NCI-H748 (cell line): ENCODE measurements at regions not wholly inside any gene's neighbourhood (a gene's known extent, or its start where the extent isn't known, plus 50 kb on each side); places are given as distances from the start of the nearest gene placed in this dataset.
A peak's percentile ranks its signal among the peaks of the same experiment; 100 is the strongest.

Source experiments
- DNase-seq: peaks from one replicate; lab custom pipeline; 2025; ENCODE audit not compliant: unreplicated experiment; lab: John Stamatoyannopoulos, UW

DNA sequence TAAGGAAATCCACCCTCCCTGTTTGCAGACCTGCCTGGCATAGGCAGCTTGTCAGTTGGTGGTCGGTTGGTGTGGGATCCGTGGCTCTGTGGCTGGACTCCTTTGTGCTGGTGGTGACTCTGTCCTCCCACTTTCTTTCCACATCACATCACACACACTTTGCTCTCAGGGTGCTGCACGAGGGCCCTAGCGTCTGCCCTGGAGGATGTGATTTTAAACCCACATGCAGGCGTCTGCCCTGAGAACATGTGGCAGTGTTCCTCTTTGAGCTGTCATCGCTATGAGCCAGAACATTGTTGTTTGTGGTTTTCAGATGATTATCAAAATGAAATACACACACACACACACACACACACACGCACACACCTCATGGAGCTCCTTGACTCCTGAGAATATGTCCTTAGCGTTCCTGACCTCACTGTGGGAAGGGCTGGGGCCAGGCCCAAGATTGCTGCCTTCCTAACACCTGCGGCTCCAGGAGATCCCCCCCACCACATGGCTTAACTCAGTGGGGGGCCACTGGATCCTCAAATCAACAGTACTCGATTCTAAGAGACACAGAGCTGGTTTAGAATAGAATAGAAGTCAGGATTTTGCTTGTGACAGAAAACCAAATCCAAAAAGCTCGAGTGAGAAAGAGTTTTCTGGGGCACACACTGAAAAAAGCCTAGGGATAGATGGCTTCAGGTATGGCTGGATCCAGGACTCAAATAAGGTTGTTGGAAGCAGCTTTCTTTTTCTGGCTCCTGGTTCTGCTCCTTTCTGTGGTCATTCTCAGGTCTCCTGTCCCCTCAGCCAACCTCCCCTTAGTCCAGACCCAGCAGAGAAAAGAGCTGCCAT is 54.8 kb downstream of the RTP5 start:
- DNase-seq: no peak

DNA sequence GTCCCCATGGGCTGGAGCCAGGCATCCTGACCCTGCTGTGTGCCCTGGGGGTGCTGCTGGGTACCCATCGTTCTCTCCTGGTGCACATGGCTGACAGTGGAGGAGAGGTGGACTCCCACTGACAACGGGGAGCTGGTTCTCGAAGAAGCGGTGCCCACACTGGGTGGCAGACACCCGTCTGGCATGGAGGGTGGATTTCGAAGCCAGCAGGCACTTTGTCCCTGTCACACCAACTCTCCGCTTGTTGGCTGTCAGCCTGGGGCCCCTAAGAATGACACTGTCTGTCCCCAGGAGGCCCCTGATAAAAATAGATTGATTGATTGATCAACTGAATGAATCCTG is 55.4 kb downstream of the RTP5 start:
- DNase-seq: no peak

DNA sequence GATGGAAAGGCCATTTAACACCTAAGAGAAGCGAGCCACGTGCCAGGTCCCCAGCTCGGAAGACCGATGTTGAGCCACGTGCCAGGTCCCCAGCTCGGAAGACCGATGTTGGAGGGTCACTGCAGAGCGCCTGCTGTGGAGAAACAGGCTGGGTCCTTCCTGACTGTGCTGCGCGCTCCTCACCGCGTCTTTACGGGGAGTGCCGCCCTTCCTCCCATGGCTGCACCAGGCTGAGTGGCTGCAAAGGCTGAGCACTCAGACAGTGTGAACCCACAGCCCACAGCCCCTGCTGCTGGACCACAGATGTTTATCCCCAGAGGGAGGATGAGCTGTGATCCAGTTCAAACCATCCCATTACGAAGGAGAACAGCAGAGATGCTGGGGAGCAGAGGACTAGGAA is 55.7 kb downstream of the RTP5 start:
- no peak for DNase-seq

DNA sequence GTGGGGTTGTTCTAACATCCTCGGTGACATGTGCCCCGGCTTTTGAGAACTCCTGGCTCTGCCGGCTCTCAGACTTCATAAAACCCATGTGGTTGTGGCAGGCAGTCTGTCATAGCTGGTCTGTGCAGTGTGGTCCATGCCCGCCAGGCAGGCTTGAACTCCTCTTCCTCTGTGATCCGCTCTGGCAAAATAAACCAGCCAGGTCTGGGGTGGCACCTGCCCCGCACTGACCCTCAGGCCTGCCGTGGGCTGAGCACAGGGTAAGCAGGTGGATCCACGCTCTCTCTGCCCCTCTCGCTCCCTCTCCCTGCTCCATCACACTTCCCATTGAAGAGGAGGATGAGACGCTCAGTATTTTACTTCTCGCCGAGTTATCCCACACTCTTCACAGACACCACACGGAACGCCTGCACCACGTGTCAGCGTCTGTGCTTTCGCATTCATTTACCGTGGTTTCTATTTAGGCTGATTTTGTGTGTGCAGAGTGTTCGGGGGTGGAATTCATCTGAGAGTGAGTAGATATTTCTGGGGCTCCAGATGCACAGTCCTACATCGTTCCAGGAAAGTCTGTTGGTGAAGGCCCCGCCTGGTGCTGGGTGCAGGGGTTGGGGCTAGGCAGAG is 56.4 kb downstream of the RTP5 start:
- no peak for DNase-seq

DNA sequence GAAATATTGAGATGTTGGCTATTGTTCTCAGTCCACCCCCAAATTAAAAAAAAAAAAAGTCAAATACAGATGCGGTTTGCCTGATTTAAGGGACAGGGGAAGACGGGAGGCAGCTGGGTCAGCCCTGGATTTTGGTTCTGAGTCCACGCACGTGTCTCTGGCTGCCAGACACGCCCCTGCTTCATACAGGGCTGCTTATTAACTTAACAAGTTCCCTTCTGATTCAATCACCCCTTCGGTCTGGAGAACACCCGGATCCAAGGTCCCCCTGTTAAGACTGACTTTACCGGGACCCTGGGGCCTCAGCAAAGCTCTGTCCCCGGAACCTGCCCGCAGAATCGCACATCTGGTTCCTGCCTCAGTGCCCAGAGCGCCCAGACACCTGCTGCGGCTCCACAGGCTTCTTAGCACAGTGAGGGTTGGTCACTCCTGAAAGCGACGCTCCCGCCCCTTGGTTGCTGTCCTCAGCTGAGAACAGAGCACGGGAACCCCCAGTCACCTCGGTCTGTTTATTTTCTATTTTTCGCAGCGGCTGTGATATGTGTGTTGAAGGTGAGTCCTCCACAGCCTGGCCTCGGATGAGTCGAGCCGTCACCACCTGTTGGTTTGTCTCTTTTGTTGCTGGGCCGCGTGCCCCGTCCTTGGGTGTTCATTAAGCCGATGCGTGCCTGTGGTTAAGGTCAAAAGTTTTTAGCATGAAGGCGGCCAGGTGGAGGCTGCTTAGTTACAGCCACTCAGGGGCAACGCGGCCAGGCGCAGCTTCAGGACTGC is 57.2 kb downstream of the RTP5 start:
- DNase-seq: peak; percentile 15

DNA sequence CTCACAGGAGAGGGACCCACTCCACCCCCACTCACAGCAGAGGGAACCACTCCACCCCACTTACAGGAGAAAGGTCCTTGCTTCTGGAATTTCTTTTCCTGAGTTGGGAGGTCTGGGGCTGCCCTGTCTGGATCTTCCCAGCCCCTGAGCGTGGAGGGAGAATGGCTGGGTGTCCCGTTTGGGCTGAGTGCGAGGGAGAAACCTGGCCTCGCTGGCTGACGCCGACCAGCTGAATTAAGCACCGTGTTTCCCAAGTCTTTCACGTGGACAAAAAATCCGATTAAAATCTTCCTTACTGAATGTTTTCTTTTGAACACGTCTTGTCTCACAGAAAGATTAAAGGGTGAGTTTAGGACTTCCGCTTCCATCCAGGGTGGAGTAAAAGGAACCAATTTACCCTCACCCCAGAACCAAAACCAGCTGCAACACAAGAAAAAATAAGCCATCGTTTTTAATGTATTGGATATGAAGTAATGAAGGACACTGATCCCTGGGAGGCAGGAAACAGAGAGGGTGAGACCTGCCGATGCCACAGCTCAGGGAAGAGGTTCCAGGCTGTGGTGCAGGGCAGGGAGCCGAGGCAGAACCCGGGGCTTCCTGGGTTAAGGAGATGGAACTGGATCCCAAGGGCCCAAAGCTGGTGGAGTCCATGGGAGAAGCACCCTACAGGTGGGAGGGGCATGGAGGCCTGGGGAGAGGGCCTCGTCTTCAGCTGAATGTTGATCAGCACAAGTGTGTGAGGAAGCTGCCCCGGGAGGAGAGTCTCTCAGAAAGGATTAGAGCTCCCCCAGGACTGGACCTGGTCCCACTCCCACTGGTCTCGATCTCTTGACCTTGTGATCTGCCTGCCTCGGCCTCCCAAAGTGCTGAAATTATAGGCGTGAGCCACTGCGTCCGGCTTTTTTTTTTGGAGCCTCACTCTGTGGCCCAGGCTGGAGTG is 60.3 kb downstream of the RTP5 start:
- DNase-seq: no peak

DNA sequence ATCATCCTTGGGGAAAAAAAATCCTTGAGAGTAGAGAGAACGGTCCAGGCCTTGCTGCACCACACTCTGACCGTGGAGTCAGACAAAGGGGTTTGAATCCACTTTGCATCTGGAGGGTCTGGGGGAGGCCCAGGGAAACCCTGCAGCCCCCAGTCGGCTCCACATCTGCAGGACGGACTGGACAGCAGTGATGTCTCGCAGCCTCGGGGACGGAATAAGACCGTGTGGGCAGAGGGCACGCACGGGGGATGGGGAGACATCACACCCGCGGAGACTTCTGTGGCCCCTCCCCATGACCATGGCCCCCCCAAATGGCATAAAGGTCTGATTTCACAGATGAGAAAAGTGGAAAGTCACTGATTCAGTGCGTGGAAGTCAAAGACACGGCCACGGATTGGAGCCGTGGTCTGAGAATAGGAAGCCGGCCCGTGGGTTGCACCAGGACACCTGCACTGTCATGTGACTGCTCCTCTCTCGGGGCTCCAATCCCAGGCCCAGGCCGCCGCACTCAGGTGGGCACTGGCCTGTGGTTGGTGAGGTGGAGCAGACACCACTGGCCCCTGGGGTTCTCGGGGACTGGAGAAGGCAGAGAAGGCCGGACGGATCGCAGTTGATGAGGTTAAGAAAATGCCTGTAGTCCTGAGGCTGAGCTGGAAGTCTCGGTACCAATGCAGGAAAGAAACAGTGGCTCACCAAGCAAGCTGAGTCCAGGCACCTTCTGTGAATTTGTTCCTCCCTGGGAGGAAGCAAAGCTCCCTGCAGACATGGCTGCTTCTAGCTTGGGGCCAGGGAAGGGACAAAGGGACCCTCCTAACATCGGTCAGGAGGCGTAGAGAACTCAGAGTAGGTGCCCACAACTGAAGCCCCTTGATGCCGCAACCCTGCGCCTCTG is 61.8 kb downstream of the RTP5 start:
- DNase-seq: no peak

DNA sequence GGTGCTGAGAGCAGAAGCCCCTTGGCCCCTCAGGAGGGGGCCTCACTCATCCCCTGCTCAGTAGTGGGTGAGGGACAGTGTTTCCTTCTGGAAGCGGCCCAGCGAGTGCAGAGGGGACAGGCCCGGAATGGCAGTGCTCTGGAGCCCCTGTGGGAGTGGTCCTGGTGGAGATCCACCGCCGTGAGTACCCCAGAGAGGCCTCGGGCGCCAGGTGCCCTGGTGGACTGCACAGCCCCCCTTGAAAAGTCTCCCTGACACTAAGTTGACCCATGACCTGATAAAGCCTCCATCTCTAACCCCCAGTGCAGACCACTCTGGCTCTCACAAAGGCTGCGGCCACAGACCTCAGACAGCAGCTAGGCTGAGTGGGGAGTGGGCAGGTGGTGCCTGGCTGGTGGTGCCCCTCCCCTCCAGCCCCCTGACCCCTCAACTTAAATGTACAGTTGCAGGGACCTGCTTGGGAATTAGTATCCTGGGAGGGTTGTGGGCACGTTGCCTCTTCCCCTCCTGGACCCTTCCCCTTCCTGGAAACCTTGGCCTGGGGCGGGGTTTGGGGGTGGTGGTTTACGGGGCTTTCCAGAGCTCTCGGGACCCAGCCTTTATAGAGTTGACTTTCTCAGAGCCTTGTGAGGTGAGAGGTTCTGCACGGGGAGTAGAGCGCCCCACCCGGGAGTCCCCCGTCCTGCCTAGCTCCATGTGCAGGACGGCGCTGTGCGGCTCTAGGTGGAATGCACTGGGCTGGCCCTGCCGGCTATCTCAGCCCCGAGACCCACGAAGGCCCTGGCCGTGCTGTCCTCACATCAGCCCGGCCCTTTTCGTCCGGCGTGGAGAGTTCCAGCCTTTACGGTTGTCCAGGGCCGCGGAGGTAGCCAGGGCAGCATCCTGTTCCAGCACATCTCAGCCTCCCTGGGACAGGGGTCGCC is 62.7 kb downstream of the RTP5 start:
- DNase-seq: no peak

DNA sequence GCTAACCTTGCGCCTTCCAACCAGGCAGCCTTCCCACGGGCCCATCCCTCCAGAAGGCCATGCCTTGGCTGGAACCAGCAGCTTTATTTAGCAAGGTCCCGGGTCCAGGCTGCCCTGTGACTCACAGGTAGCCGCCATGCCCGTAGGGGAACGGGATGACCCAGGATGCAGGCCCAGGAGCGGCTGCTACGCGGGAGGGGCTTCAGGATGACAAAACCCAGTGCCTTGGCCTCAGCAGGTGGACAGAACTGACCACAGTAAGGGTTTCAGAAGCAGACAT is 63.3 kb downstream of the RTP5 start:
- DNase-seq: no peak

DNA sequence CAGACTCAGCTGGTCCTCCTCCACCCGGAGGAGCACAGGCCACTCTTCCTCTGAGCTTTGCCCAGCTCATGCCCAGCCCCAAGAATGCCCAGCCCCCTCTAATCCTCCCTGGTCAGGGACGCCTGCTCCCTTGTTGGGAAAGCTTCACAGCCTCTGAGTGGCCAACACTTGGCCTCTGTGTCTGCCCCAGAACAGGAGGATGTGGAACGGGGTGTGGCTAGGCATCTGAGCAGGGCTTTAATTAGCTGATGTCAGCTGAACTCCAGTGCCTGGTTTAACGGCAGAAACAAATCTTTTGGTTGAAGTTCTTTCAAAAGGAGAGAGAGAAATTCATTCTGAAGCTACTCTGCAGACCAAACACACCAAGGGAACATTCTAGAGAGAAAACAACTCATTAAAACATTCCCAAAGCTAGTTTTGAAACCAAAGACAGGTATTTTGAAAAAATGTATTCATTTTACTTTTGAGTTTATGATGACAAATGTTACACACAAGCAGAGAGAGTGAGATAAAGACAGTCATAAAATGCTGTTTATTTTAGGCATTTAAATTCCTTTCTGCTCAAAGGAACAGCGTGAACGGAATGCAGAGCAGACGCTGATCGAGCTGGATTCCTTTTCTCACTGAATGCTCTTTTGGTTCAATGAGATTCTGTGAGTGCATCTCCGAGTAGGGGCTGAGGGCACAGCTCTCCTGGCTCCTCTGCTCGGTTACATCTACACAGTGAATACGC is 63.8 kb downstream of the RTP5 start:
- no peak for DNase-seq

DNA sequence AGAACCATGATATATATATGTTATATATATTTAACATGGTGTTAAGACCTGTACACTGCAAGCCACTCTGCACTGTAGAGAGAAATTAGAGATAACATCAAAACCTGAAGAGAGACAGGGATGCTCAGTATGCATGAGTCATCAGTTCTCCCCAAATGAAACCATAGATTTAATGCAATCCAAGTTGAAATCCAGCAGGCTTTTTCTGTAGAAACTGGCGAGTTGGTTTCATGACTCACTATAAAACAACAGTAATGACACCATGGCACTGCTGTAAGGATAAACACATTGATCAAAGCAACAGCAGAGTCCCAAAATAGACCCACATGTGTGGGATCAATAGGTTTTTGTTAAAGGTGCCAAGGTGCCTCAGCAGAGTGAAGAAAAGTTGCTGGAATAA is 65.8 kb downstream of the RTP5 start:
- DNase-seq: no peak

DNA sequence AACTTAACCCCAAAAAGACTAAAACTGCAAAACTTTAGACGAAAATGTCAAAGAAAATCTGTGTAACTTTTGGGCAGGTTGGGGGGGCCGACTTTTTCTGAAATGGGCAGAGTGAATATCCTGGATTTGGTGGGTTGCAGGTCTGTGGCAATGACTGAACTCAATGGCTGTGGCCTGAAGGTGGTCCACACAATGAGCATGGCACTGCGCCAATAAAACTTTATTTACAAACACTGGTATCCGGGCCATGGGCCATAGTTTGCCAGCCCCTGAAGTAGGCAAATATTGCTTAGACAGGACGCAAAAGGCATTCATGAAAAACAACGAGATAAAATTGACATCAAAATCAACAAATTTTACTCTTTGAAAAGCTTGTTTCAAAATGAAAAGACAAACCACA is 66.2 kb downstream of the RTP5 start:
- DNase-seq: no peak

DNA sequence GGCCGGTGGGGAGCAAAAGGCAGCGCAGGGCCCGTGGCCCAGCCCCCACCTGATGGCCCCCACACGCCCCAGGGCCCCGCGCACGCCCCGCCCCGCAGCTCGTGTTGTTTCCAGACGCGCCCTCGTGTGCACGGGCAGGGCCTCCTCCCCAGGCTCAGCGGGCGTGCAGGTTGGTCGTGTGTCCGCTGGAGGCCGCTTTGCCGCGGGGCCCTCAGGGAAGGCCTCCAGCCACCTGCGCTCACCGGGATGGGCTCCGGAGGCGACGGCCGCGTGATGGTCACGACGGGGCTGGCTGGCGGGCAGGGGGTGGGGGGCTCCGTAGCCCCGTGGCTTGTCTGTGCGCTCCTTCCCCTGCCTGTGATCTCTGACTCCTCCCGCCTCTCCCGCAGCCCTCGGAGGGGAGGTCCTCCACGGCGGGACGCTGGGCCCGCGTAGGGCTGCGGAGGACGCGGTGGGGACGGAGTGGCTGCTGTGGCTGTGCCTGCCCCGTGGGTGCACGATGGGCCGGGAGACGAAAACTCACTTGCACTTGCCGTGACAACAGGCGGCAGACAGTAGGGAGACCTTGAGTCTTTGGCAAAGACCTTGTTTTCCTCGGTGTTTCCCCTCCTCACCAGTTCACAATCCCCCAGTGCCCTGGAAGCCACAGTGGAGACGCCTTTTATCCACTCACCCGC is 67.1 kb downstream of the RTP5 start:
- no peak for DNase-seq

DNA sequence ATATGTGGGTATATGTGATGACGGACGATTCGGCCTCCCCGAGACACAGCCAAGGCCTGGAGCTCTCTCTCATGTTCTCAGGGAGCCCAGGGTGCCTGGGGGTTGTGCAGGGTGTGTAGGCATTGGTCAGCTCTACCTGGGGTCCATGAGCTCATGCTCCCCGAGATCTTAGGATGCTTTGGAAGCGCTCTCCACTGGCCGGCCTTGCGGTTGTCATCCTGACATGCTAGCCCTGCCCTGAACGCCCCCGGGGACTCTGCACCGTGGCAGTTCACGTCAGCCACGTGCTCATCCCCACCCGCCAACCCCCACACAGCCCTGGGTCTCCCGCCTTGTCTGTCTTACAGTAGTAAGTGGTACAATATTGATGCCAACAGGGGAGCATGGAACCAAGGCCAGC is 67.8 kb downstream of the RTP5 start:
- DNase-seq: no peak

DNA sequence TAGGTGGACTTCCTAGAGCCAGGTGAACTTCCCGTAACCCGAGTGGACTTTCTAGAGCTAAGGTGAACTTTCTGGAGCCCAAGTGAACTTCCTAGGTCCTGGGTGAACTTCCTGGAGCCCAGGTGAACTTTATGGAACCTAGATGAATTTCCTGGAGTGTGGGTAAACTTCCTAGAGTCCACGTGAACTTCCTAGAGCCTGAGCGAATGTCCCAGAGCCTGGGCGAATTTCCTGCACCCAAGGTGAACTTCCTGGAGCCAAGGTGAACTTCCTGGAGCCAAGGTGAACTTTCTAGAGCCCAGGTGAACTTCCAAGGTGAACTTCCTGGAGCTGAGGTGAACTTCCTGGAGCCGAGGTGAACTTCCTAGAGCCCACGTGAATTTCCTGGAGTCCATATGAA is 70.0 kb downstream of the RTP5 start:
- DNase-seq: no peak

DNA sequence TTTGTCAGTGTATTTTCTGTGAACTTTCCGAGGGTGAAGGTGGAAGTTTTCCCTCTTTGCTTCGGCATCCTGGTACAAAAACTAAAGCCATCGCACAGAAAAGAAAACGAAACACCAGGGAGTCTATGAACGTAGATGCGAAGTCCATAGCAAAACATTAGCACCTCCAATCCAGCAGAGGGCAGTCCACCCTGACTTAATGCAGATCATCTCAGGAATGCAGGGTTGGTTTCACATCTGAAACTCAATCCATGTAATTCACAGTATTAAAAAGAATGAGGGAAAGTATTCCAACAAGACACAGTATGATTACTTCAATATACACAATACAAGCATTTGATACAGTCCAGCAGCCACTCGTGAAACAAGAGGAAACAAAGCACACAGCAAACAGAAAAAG is 70.8 kb downstream of the RTP5 start:
- no peak for DNase-seq

DNA sequence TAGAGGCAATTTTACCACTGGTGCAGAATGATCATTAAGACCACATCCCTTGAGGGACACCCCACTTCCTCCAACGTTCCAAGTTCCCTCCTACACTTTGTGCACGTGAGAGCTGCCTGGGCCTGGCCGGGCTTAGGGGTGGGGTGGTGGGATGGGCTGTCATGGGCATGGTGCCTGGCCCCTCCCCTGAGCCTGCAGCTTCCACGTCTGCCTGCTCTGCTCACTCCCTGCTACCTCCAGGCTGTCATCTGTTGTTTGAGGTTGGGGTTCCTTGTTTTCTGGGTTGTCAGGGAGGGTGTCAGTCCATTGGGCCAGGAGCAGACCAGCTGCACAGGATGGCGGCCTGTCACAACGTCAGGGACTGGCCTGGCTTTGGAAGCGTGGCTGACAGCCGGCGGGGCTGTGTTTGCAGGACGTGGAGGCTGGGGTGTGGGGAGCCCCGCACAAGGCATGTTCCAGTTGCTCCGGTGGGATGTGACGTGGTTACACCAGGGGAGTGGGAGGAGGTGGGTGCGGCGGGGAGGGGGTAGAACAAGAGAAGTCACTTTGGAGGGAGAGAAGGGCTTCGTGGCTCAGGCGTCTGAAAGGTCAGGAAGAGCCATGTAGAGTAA is 72.3 kb downstream of the RTP5 start:
- no peak for DNase-seq
